ENCODE measurements at regions not wholly inside any gene's neighbourhood (a gene's known extent, or its start where the extent isn't known, plus 50 kb on each side); places are given as distances from the start of the nearest gene placed in this dataset.

GRCh38 chr2:39542523-39542922, 105.4 kb upstream of the MAP4K3 start:
- Histone ChIP-seq H3K4me1 (peaks cover 29% of the 10 kb centered on the region), H3K4me3 (no peak overlapping the region), H3K27me3 (ENCODE audit: low read depth) (no peaks in the 10 kb centered on the region), H3K36me3 (no peaks in the 10 kb centered on the region), H3K27ac (replicated peaks) (peak overlapping the region; percentile 91), H3K9me3 (replicated peaks) (no peaks in the 10 kb centered on the region)
- DNase-seq: no peak
- intact Hi-C loops (cut with micrococcal nuclease): no loop called here
- TF ChIP-seq, protein P1, sequence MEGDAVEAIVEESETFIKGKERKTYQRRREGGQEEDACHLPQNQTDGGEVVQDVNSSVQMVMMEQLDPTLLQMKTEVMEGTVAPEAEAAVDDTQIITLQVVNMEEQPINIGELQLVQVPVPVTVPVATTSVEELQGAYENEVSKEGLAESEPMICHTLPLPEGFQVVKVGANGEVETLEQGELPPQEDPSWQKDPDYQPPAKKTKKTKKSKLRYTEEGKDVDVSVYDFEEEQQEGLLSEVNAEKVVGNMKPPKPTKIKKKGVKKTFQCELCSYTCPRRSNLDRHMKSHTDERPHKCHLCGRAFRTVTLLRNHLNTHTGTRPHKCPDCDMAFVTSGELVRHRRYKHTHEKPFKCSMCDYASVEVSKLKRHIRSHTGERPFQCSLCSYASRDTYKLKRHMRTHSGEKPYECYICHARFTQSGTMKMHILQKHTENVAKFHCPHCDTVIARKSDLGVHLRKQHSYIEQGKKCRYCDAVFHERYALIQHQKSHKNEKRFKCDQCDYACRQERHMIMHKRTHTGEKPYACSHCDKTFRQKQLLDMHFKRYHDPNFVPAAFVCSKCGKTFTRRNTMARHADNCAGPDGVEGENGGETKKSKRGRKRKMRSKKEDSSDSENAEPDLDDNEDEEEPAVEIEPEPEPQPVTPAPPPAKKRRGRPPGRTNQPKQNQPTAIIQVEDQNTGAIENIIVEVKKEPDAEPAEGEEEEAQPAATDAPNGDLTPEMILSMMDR (IDR thresholded peaks at IDR 0.05; ENCODE audit: borderline replicate concordance): no peak

GRCh38 chr2:39545957-39546356, 108.9 kb upstream of the MAP4K3 start:
- Histone ChIP-seq H3K36me3 (no peaks in the 10 kb centered on the region), H3K27me3 (ENCODE audit: low read depth) (no peaks in the 10 kb centered on the region), H3K4me3 (no peak overlapping the region), H3K4me1 (peaks cover 22% of the 10 kb centered on the region), H3K9me3 (replicated peaks) (peaks cover 9% of the 10 kb centered on the region), H3K27ac (replicated peaks) (no peak overlapping the region)
- DNase-seq: no peak
- intact Hi-C loops (cut with micrococcal nuclease): no loop called here
- TF ChIP-seq, protein P1 (IDR thresholded peaks at IDR 0.05; ENCODE audit: borderline replicate concordance): no peak

DNA sequence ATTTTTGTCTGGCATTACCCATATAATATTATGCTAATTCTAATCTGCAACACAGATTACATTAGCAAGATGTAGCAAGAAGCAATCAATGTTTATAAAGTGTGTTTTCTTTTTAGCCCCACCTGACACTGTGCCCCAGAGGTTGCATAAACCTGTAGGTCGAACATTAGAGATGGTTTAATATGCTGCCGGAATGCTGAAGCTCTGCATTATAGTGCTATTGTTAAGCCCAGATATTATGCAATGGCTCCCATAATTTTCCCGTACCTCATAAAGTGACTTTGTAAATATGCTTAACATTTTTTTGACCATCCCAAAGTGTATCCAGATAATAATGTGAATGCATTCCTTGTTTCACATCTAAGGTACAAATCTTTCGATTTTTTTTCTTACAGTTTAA, 109.3 kb upstream of the MAP4K3 start:
- DNase-seq: no peak
- intact Hi-C loops (cut with micrococcal nuclease): no loop called here

DNA sequence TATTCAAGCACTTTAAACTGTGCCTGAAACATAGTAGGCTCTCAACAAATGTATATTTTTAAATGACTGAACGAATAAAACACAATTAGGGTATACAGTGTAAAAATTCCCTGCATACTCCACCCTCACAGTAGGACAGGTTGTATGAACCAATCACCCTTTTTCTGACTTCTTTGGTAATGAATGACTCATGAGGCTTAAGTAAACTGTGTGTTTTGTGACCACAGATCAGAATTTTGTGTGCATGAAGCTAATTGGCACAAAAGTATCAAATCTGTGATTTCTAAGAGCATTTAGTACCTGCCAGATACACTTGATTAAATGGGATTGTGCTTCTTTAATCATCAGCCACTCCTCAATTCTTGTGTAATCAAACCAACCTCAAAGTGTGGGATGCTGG, 109.9 kb upstream of the MAP4K3 start:
- intact Hi-C loops (cut with micrococcal nuclease): no loop called here
- H3K4me3 ChIP-seq: no peak overlapping the region
- H3K36me3 ChIP-seq: no peaks in the 10 kb centered on the region
- no peaks in the 10 kb centered on the region for H3K27me3 ChIP-seq (ENCODE audit: low read depth)
- DNase-seq: no peak
- TF ChIP-seq, protein P1 (IDR thresholded peaks at IDR 0.05; ENCODE audit: borderline replicate concordance): no peak
- H3K4me1 ChIP-seq: peaks cover 20% of the 10 kb centered on the region
- H3K27ac ChIP-seq (replicated peaks): no peak overlapping the region
- H3K9me3 ChIP-seq (replicated peaks): peaks cover 9% of the 10 kb centered on the region

More for the DNA sequence above, 109.3 kb upstream of the MAP4K3 start:
- H3K27me3 ChIP-seq (ENCODE audit: low read depth): no peaks in the 10 kb centered on the region
- peaks cover 9% of the 10 kb centered on the region for H3K9me3 ChIP-seq (replicated peaks)
- H3K27ac ChIP-seq (replicated peaks): no peak overlapping the region
- H3K4me1 ChIP-seq: peaks cover 22% of the 10 kb centered on the region
- no peaks in the 10 kb centered on the region for H3K36me3 ChIP-seq
- H3K4me3 ChIP-seq: no peak overlapping the region
- TF ChIP-seq, protein P1 (IDR thresholded peaks at IDR 0.05; ENCODE audit: borderline replicate concordance): no peak

GRCh38 chr2:39547811-39548719, 111.0 kb upstream of the MAP4K3 start:
- no peak for DNase-seq
- H3K4me3 ChIP-seq: no peak overlapping the region
- intact Hi-C loops (cut with micrococcal nuclease): no loop called here
- TF ChIP-seq, protein P1 (IDR thresholded peaks at IDR 0.05; ENCODE audit: borderline replicate concordance): no peak
- no peaks in the 10 kb centered on the region for H3K27me3 ChIP-seq (ENCODE audit: low read depth)
- H3K9me3 ChIP-seq (replicated peaks): peaks cover 9% of the 10 kb centered on the region
- H3K36me3 ChIP-seq: no peaks in the 10 kb centered on the region
- H3K27ac ChIP-seq (replicated peaks): no peak overlapping the region
- peaks cover 17% of the 10 kb centered on the region for H3K4me1 ChIP-seq
